ENCODE measurements at regions not wholly inside any gene's neighbourhood (a gene's known extent, or its start where the extent isn't known, plus 50 kb on each side); places are given as distances from the start of the nearest gene placed in this dataset.

DNA sequence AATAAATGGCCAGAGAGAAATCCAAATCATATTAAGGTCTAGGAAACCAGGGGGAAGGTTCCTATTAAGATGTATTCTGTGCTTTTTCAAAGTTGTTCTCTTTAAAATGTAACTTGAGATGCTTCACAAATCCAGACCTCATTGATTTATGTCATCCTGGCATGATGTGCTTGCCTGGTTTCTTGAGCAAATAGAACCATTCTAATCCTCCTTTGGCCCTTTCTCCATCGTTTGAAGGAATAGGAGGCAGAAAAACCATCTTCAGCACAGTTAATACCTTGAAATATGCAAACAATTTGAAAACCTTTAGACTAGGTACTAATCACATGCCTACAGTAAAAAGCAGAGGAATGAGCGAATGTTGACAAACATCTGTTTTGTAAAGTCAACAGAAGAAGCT is 202.2 kb upstream of the CXorf66 start:
- peaks cover 6% of the 10 kb centered on the region for H3K36me3 Mint-ChIP-seq (ENCODE audit: unreplicated experiment)
- no peak overlapping the region for H3K4me3 Mint-ChIP-seq (ENCODE audit: unreplicated experiment)
- H3K4me1 Mint-ChIP-seq (ENCODE audit: low read depth, unreplicated experiment) = no peaks in the 10 kb centered on the region
- no peak overlapping the region for H3K27ac Mint-ChIP-seq (ENCODE audit: unreplicated experiment)
- no peaks in the 10 kb centered on the region for H3K9me3 Mint-ChIP-seq (ENCODE audit: unreplicated experiment)
- DNase-seq = no peak
- TF ChIP-seq, protein P1, sequence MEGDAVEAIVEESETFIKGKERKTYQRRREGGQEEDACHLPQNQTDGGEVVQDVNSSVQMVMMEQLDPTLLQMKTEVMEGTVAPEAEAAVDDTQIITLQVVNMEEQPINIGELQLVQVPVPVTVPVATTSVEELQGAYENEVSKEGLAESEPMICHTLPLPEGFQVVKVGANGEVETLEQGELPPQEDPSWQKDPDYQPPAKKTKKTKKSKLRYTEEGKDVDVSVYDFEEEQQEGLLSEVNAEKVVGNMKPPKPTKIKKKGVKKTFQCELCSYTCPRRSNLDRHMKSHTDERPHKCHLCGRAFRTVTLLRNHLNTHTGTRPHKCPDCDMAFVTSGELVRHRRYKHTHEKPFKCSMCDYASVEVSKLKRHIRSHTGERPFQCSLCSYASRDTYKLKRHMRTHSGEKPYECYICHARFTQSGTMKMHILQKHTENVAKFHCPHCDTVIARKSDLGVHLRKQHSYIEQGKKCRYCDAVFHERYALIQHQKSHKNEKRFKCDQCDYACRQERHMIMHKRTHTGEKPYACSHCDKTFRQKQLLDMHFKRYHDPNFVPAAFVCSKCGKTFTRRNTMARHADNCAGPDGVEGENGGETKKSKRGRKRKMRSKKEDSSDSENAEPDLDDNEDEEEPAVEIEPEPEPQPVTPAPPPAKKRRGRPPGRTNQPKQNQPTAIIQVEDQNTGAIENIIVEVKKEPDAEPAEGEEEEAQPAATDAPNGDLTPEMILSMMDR (IDR thresholded peaks at IDR 0.05; ENCODE audit: partially characterized antibody, unreplicated experiment) = no peak
- no peaks in the 10 kb centered on the region for H3K27me3 Mint-ChIP-seq (ENCODE audit: unreplicated experiment)

DNA sequence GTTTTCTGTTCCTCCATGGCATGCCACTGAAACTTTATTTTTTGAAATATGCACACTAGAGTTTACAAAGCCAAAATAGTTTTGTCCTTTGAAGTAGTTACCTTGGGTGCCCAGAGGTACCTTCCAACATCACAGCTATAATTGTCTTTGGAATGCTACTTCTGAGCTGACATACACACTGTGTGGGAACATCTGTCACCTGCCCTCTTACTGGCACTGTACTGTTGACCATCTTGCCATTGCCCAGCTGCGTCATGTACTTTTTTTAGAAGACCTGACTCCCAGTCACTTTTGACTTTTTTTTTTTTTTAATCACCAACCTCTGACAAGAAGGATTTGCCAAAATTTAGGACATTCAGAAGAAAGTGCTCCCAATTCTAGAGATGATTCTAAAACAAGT is 200.5 kb upstream of the CXorf66 start:
- H3K4me1 Mint-ChIP-seq (ENCODE audit: low read depth, unreplicated experiment) = no peaks in the 10 kb centered on the region
- H3K9me3 Mint-ChIP-seq (ENCODE audit: unreplicated experiment) = no peaks in the 10 kb centered on the region
- no peak overlapping the region for H3K27ac Mint-ChIP-seq (ENCODE audit: unreplicated experiment)
- peaks cover 2% of the 10 kb centered on the region for H3K27me3 Mint-ChIP-seq (ENCODE audit: unreplicated experiment)
- no peak for DNase-seq
- TF ChIP-seq, protein P1 (IDR thresholded peaks at IDR 0.05; ENCODE audit: partially characterized antibody, unreplicated experiment) = no peak
- no peak overlapping the region for H3K4me3 Mint-ChIP-seq (ENCODE audit: unreplicated experiment)
- no peaks in the 10 kb centered on the region for H3K36me3 Mint-ChIP-seq (ENCODE audit: unreplicated experiment)

DNA sequence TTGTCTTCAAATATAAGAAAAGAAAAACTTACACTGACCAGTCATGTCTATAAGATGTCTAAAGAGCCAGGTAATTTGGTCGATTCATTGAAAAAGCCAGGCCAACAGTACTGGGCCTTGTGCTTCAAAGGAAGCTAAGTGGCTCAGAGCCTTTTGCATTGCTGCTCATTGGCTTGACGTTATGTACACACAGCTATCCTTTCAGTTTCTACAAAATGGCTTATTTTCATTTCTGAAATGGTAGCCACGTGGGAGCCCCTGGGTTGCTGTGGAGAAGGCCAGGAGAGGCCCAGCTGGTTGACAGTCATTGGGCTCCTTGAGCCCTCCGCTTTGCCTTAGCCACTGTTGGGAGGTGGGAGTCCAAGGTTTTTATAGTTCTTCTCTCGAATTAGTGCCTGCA is 199.1 kb upstream of the CXorf66 start:
- no peaks in the 10 kb centered on the region for H3K9me3 Mint-ChIP-seq (ENCODE audit: unreplicated experiment)
- peaks cover 2% of the 10 kb centered on the region for H3K27me3 Mint-ChIP-seq (ENCODE audit: unreplicated experiment)
- no peaks in the 10 kb centered on the region for H3K4me1 Mint-ChIP-seq (ENCODE audit: low read depth, unreplicated experiment)
- no peak overlapping the region for H3K27ac Mint-ChIP-seq (ENCODE audit: unreplicated experiment)
- H3K36me3 Mint-ChIP-seq (ENCODE audit: unreplicated experiment) = no peaks in the 10 kb centered on the region
- DNase-seq = no peak
- H3K4me3 Mint-ChIP-seq (ENCODE audit: unreplicated experiment) = no peak overlapping the region
- TF ChIP-seq, protein P1 (IDR thresholded peaks at IDR 0.05; ENCODE audit: partially characterized antibody, unreplicated experiment) = no peak

DNA sequence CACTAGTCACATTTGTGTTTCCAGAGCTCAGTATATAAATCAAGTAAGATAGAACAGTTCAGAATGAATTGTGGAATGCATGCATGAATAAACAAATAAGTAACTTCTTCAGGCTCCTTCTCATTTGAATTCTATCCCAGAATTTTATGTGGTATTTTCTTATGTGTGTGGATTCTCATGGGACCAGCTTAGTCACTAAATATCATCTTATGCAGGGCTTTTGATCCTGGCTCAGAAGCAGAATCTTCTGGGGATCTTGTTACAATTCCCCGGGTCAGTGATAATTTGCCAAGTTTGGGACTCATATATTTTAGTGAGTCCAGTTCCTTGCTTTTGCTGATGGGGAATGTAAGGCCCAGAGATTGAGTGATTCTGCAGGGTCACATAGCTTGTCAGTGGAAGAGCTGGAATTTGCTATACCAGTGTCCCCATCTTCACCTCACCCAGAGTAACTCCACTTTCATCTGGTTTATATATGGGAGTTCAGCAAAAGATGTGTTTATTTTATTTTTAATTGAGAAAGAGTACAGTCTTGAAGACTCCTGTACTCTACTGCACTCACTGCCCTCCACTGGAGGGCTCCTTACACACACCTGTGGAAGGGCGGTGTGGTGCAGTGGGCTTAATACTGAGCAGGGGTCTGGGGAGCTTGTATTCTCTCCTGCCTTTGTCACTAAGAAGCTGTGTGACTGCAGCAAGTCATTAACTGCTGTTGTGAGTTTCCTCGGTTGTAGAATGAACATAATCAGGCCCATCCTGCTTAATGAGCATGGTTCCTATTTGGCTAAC is 198.2 kb upstream of the CXorf66 start:
- no peaks in the 10 kb centered on the region for H3K4me1 Mint-ChIP-seq (ENCODE audit: low read depth, unreplicated experiment)
- H3K4me3 Mint-ChIP-seq (ENCODE audit: unreplicated experiment) = no peak overlapping the region
- H3K27ac Mint-ChIP-seq (ENCODE audit: unreplicated experiment) = no peak overlapping the region
- H3K27me3 Mint-ChIP-seq (ENCODE audit: unreplicated experiment) = peaks cover 2% of the 10 kb centered on the region
- H3K9me3 Mint-ChIP-seq (ENCODE audit: unreplicated experiment) = no peaks in the 10 kb centered on the region
- H3K36me3 Mint-ChIP-seq (ENCODE audit: unreplicated experiment) = no peaks in the 10 kb centered on the region
- TF ChIP-seq, protein P1 (IDR thresholded peaks at IDR 0.05; ENCODE audit: partially characterized antibody, unreplicated experiment) = no peak
- DNase-seq = no peak

DNA sequence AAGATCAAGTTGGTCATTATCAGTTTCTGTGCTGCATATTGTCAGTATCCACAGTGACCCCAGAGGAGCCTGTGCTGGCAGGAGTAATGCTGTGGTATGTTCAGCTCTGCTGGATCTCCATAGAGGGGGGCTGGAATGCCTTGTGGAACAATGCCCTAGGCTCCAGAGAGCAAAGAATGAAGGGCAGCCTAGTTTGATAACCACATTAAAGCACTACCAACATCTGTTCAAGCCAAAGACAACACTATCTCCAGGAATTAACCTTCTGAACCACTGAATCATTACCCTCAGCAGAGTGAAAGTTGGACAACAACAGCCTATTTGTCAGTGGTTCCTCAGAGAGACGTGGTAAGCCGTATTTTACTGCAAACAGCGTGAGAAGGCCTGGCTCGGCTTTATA is 192.3 kb upstream of the CXorf66 start:
- H3K4me3 Mint-ChIP-seq (ENCODE audit: unreplicated experiment) = no peak overlapping the region
- TF ChIP-seq, protein P1 (IDR thresholded peaks at IDR 0.05; ENCODE audit: partially characterized antibody, unreplicated experiment) = no peak
- no peaks in the 10 kb centered on the region for H3K36me3 Mint-ChIP-seq (ENCODE audit: unreplicated experiment)
- H3K9me3 Mint-ChIP-seq (ENCODE audit: unreplicated experiment) = no peaks in the 10 kb centered on the region
- H3K27ac Mint-ChIP-seq (ENCODE audit: unreplicated experiment) = no peak overlapping the region
- peaks cover 2% of the 10 kb centered on the region for H3K27me3 Mint-ChIP-seq (ENCODE audit: unreplicated experiment)
- no peak for DNase-seq
- no peaks in the 10 kb centered on the region for H3K4me1 Mint-ChIP-seq (ENCODE audit: low read depth, unreplicated experiment)

All from glutamatergic neuron (in vitro differentiated cells).